Ishikawa (cell line): ENCODE measurements at regions not wholly inside any gene's neighbourhood (a gene's known extent, or its start where the extent isn't known, plus 50 kb on each side); places are given as distances from the start of the nearest gene placed in this dataset.
A peak's percentile ranks its signal among the peaks of the same experiment; 100 is the strongest.

ENCODE experiments used
- CEBPB ChIP-seq: IDR thresholded peaks from 2 replicates; pipeline ENCODE4 v1.6.1; 2012
- CREB1 ChIP-seq: IDR thresholded peaks from 2 replicates; pipeline ENCODE4 v1.6.1; 2012; ENCODE audit warnings: low read depth
- EGR1 ChIP-seq: IDR thresholded peaks from 2 replicates; pipeline ENCODE4 v1.6.1; 2012
- EP300 ChIP-seq: IDR thresholded peaks from 2 replicates; pipeline ENCODE4 v1.6.1; 2012; ENCODE audit warnings: borderline replicate concordance
- RAD21 ChIP-seq: IDR thresholded peaks from 2 replicates; pipeline ENCODE4 v1.6.1; 2012; ENCODE audit warnings: low read depth
- TAF1 ChIP-seq: IDR thresholded peaks from 2 replicates; pipeline ENCODE4 v1.6.1; 2012; ENCODE audit warnings: low read depth, mild to moderate bottlenecking
- YY1 ChIP-seq: IDR thresholded peaks from 2 replicates; pipeline ENCODE4 v1.6.1; 2012; ENCODE audit warnings: low read depth
- TF ChIP-seq, protein P1 (sequence below): IDR thresholded peaks from 2 replicates; pipeline ENCODE4 v1.6.1; 2012
- TF ChIP-seq, protein P2 (sequence below): IDR thresholded peaks from 2 replicates; pipeline ENCODE4 v1.6.1; 2012; ENCODE audit warnings: low read depth, mild to moderate bottlenecking

DNA sequence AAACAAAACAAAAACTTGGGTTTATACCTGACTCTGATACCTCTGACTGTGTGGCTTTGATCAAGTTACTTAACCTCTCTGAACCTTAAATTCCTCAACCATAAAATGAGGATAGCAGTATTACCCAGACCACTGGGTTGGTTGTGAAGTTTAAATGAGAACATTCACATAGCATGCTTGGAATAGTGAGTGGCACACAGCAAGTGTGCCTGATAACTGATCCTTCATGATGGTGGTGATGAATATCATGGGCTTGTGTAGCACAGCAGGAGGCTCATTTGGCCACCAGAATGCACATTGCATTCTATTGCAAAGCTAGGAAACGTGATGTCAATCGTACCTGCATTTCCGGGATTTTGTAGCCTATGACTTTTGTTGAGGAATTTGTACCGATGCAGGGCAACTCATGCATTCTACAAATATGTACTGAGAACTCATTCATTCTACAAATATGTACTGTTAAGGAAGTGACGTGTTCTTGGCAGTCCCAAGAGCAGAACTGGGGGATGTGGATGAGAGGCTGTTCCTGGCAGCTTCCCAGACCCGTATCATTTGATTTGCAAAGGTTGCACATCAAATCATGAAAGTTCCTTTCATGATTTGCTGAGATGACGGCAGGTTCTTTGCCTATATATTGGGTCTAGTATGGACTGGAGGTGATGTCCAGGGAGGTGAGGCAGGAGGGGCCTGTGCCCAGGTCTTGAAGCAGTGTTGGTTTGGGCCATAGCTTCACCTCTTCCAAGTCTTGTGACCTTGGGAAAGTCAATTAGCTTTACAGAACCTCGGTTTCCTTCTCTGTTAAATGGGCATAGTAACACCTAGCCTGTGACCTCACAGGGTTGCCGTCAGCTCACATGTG lies 94.6 kb upstream of the SMNDC1 start:
- peak; percentile 72 for TF ChIP-seq CEBPB
- peak; percentile 16 for TF ChIP-seq RAD21
- peak; percentile 52; the same call in 1 of the 2 replicates for TF ChIP-seq CREB1
- TF ChIP-seq YY1 = peak; percentile 55; the same call in 1 of the 2 replicates
- TF ChIP-seq, protein P1, sequence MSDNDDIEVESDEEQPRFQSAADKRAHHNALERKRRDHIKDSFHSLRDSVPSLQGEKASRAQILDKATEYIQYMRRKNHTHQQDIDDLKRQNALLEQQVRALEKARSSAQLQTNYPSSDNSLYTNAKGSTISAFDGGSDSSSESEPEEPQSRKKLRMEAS = peak; percentile 47; the same call in 1 of the 2 replicates
- TF ChIP-seq TAF1 = no peak
- TF ChIP-seq EGR1 = 0 out of 2 replicates have a peak, but pooled peaks have one; percentile 11
- TF ChIP-seq, protein P2, sequence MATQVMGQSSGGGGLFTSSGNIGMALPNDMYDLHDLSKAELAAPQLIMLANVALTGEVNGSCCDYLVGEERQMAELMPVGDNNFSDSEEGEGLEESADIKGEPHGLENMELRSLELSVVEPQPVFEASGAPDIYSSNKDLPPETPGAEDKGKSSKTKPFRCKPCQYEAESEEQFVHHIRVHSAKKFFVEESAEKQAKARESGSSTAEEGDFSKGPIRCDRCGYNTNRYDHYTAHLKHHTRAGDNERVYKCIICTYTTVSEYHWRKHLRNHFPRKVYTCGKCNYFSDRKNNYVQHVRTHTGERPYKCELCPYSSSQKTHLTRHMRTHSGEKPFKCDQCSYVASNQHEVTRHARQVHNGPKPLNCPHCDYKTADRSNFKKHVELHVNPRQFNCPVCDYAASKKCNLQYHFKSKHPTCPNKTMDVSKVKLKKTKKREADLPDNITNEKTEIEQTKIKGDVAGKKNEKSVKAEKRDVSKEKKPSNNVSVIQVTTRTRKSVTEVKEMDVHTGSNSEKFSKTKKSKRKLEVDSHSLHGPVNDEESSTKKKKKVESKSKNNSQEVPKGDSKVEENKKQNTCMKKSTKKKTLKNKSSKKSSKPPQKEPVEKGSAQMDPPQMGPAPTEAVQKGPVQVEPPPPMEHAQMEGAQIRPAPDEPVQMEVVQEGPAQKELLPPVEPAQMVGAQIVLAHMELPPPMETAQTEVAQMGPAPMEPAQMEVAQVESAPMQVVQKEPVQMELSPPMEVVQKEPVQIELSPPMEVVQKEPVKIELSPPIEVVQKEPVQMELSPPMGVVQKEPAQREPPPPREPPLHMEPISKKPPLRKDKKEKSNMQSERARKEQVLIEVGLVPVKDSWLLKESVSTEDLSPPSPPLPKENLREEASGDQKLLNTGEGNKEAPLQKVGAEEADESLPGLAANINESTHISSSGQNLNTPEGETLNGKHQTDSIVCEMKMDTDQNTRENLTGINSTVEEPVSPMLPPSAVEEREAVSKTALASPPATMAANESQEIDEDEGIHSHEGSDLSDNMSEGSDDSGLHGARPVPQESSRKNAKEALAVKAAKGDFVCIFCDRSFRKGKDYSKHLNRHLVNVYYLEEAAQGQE = no peak
- TF ChIP-seq EP300 = peak; percentile 96
